22Rv1 (cell line): ENCODE measurements at regions not wholly inside any gene's neighbourhood (a gene's known extent, or its start where the extent isn't known, plus 50 kb on each side); places are given as distances from the start of the nearest gene placed in this dataset.

Source experiments
- ZFX ChIP-seq: fragments of 450-650 bp; IDR thresholded peaks from 2 replicates; pipeline ENCODE4 v1.6.1; 2017; ENCODE audit warnings: antibody characterized with exemption, borderline replicate concordance
- TF ChIP-seq, protein P1 (sequence below): fragments of 450-650 bp; IDR thresholded peaks from 2 replicates; pipeline ENCODE4 v1.5.1; 2017; ENCODE audit warnings: mild to moderate bottlenecking

DNA sequence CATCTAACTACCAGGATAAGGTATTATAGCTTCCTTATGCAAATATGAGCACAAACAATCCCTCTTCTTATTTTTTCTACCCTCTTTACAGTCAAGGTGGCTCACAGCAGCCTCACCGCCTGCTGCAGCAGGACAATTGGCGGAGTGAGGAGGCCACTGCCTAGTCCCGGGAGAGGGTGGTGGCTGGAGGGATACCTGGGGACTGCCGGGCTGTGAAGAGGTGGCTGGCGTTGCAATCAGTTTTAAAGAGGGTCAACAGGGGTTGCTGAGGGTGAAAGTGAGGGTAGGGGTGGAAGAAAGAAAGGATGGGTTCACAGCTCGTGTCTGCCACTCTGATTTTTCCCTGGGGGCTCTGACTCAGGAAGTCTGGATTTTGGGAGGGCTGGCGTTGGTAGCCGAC is 105.1 kb upstream of the SLC6A6 start:
- TF ChIP-seq, protein P1, sequence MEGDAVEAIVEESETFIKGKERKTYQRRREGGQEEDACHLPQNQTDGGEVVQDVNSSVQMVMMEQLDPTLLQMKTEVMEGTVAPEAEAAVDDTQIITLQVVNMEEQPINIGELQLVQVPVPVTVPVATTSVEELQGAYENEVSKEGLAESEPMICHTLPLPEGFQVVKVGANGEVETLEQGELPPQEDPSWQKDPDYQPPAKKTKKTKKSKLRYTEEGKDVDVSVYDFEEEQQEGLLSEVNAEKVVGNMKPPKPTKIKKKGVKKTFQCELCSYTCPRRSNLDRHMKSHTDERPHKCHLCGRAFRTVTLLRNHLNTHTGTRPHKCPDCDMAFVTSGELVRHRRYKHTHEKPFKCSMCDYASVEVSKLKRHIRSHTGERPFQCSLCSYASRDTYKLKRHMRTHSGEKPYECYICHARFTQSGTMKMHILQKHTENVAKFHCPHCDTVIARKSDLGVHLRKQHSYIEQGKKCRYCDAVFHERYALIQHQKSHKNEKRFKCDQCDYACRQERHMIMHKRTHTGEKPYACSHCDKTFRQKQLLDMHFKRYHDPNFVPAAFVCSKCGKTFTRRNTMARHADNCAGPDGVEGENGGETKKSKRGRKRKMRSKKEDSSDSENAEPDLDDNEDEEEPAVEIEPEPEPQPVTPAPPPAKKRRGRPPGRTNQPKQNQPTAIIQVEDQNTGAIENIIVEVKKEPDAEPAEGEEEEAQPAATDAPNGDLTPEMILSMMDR, result no peak
- TF ChIP-seq ZFX, result no peak
